ENCODE measurements at regions not wholly inside any gene's neighbourhood (a gene's known extent, or its start where the extent isn't known, plus 50 kb on each side); places are given as distances from the start of the nearest gene placed in this dataset.

- Histone ChIP-seq H2BK5ac (ENCODE audit: insufficient read length, low read length) (no peak overlapping the region), H2BK20ac (ENCODE audit: low read depth, low read length, poor library complexity, severe bottlenecking) (no peak overlapping the region), H3K4ac (ENCODE audit: low read depth, low read length) (no peak overlapping the region), H4K91ac (ENCODE audit: insufficient read length, low read depth, low read length) (no peak overlapping the region), H3K9me3 (ENCODE audit: control insufficient read depth, low read depth, low read length) (no peaks in the 10 kb centered on the region), H3K23me2 (ENCODE audit: insufficient read length, low read depth, low read length, poor library complexity, severe bottlenecking) (peaks cover 19% of the 10 kb centered on the region), H3K18ac (ENCODE audit: insufficient read length, low read depth, low read length) (no peak overlapping the region), H2BK12ac (ENCODE audit: insufficient read length, low read depth, low read length) (no peak overlapping the region), H3K23ac (ENCODE audit: insufficient read length, low read depth, low read length) (no peak overlapping the region), H2AFZ (ENCODE audit: low read length) (no peak overlapping the region), H3K79me2 (ENCODE audit: insufficient read depth, low read length) (no peaks in the 10 kb centered on the region), H2BK15ac (ENCODE audit: low read depth, low read length) (no peak overlapping the region), H3K27me3 (ENCODE audit: insufficient read depth, low read length) (peaks cover 32% of the 10 kb centered on the region), H3K27ac (ENCODE audit: insufficient read length, low read depth, low read length) (no peak overlapping the region), H3K79me1 (ENCODE audit: insufficient read depth, low read depth, low read length, poor library complexity, severe bottlenecking) (no peaks in the 10 kb centered on the region), H3K4me2 (ENCODE audit: insufficient read depth, insufficient read length, low read length) (peak overlapping the region; percentile 61), H2BK120ac (ENCODE audit: low read depth, low read length, poor library complexity, severe bottlenecking) (no peak overlapping the region), H3K4me1 (ENCODE audit: insufficient read depth, low read length) (no peaks in the 10 kb centered on the region), H3T11ph (ENCODE audit: low read length) (no peak overlapping the region), H4K20me1 (ENCODE audit: control insufficient read depth, insufficient read depth, insufficient read length) (no peaks in the 10 kb centered on the region), H3K9ac (ENCODE audit: extremely low read depth, insufficient read length, low read length) (no peak overlapping the region), H4K8ac (replicated peaks; ENCODE audit: insufficient read length, low read depth, low read length) (no peak overlapping the region), H4K5ac (ENCODE audit: insufficient read length, low read depth, low read length) (no peak overlapping the region), H3K56ac (ENCODE audit: insufficient read length, low read depth, low read length) (no peak overlapping the region), H2AK5ac (ENCODE audit: insufficient read length, low read length) (no peak overlapping the region), H3K14ac (ENCODE audit: insufficient read depth, low read length) (no peak overlapping the region; the same call in 1 of the 2 replicates)
- H3K4me1 Mint-ChIP-seq = peaks cover 18 to 24% of the 10 kb centered on the region in 2 experiments
- H3K27ac Mint-ChIP-seq = no peak overlapping the region
- H3K9me3 Mint-ChIP-seq = peaks cover 10 to 19% of the 10 kb centered on the region in 2 experiments
- DNase-seq = peak; percentile 63
- H3K36me3 Mint-ChIP-seq (ENCODE audit: insufficient read depth in 1 of 3, low read depth in 3 of 3) = peaks cover 0 to 11% (median 9%) of the 10 kb centered on the region in 3 experiments; a peak in 4 of 7 replicates
- no peak for TF ChIP-seq CTCF (conservative IDR thresholded peaks at IDR 0.05)
- no CpG with 5 or more reads among the region's 69 CpGs for WGBS (ENCODE audit: extremely low coverage, insufficient read length, low lambda C conversion rate)
- H3K27me3 Mint-ChIP-seq (ENCODE audit: low read depth) = peaks cover 84% of the 10 kb centered on the region
- peak overlapping the region; percentile 56 to 79 for H3K4me3 Mint-ChIP-seq
Measured at GRCh38 chr12:126726481-126727217, 1540.3 kb upstream of the TMEM132C start.

All from H9 (cell line).